ENCODE measurements at regions not wholly inside any gene's neighbourhood (a gene's known extent, or its start where the extent isn't known, plus 50 kb on each side); places are given as distances from the start of the nearest gene placed in this dataset.

- intact Hi-C loops (cut with micrococcal nuclease), result no loop called here
- DNase-seq (no peak), ATAC-seq (no peak)
Measured at GRCh38 chr3:102593812-102594602, 159.2 kb downstream of the ZPLD1 start.

DNA sequence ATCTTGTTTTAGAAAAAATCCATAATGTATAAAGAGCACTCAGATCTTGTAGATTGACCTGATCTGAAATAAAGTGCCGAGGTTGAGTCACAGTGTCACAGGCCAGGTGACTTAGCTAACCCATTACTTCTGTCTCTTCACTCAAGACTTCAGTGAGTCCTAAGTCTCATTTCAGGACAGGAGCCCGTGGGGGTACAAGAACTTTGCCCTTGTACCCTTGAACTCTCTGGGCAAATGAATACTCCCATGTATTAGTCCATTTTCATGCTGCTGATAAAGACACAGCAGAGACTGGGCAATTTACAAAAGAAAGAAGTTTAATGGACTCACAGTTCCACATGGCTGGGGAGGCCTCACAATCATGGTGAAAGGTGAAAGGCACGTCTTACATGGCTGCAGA, 160.2 kb downstream of the ZPLD1 start:
- ATAC-seq, result no peak
- no peak for DNase-seq
- intact Hi-C loops (cut with micrococcal nuclease), result no loop called here

GRCh38 chr3:102599819-102600576, 165.2 kb downstream of the ZPLD1 start:
- ATAC-seq, result peak; percentile 55
- intact Hi-C loops (cut with micrococcal nuclease), result no loop called here
- no peak for DNase-seq

DNA sequence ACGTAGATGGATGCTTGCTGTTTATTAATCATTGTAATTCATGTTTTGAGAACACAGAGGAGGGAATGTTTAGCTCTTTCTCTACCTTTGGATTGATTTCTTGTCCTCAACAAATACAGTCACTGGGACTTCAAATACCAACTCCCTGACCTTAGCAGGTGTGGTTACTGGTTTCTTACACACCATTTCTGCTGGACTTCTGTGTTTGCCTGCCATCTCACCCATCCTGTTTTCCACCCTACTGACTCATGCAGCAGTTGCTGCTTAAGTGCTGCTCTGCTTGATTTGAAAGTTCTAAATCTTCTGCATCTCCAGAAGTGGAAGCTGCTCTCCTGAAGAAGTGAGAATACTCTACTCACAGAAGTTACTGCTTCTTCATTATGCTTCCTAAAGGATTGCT, 170.3 kb downstream of the ZPLD1 start:
- intact Hi-C loops (cut with micrococcal nuclease), result no loop called here
- ATAC-seq (no peak), DNase-seq (no peak)

DNA sequence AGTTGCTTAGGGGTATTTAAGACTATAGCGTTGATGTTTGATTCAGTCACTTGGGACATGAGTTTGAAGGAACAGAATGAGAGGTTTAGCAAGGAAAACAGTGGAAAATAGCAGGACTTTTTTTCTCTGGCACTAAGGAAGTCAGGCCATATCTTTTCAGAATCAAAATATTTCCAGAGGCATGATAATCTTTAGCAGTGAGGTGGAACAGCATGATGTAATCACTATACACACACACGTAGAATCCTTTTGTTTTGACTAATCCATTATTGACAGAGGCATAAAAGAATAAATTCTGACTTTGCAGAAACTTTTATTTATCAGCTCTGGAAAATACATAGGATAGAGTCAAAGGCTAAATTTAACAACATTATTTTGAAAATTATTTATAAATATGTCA, 174.1 kb downstream of the ZPLD1 start:
- intact Hi-C loops (cut with micrococcal nuclease), result no loop called here
- ATAC-seq (no peak), DNase-seq (no peak)

DNA sequence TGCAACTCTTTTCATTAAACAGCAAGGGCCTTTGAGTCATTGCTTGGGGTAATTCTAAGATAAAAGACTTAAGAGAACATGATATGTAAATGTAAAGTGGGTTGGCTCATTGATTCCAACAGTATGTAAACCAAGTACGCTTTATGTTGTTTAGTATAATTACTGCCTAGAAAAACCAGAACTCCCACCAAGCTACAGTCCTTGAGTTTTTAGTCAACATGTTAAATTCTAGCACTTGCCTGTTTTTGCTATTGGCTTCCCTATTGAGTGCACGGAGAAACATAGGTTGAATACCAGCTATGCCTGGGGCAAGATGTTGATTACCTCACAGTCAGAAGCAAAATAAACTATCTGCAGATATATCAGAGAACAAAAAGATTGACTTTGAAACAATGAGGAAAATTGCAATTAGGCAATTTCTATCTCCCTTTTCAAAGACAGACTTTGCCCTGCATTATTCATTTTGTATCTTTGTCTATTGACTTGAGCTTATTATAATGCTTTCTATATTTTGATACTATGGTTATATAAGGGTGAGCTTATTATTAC, 179.3 kb downstream of the ZPLD1 start:
- no peak for ATAC-seq

GRCh38 chr3:102614585-102614984, 179.8 kb downstream of the ZPLD1 start:
- ATAC-seq (no peak), DNase-seq (no peak)
- intact Hi-C loops (cut with micrococcal nuclease), result no loop called here

More for the DNA sequence above, 179.3 kb downstream of the ZPLD1 start:
- intact Hi-C loops (cut with micrococcal nuclease), result no loop called here
- no peak for DNase-seq

DNA sequence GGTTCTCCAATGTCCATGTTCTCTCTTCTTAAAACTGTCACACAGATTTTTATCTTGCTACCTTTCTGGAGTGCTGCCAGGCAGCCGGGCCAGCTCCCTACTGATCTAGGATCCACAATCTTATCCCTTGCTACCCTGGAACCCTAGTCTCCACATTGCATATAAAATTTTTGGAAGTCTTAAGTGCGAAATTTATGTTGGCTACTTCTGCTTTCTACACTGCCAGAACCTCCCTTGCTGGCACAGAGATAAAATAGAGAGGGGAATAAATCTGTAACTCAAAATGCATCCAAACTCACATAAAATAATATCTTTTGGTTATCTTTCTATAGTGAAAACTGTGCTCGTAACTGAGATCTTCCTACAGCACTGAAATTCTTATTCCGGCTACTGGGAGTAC, 182.6 kb downstream of the ZPLD1 start:
- intact Hi-C loops (cut with micrococcal nuclease), result no loop called here
- DNase-seq (no peak), ATAC-seq (no peak)

GRCh38 chr3:102619361-102619760, 184.5 kb downstream of the ZPLD1 start:
- intact Hi-C loops (cut with micrococcal nuclease), result no loop called here
- ATAC-seq, result no peak
- no peak for DNase-seq

DNA sequence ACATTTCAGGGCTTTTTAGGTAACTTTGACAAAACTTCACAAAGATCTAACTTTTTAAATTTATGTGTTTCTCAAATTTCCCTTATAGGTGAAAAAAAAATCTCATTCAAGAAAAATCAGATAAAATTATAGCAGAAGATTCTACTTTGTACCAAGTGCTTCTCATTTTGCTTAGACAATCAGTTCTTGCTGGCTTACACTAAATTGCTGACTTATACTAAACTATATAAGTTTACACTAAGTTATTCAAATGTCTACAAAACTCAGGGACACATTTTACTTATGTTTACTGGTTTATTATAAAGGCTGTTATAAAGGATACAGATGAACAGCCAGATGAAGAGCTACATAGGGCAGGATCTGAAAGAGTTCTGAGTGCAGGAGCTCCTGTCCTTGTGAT, 195.1 kb downstream of the ZPLD1 start:
- no peak for DNase-seq
- no peak for ATAC-seq
- intact Hi-C loops (cut with micrococcal nuclease), result no loop called here

- ATAC-seq (no peak), DNase-seq (no peak)
- intact Hi-C loops (cut with micrococcal nuclease), result no loop called here
Measured at GRCh38 chr3:102630531-102630930, 195.7 kb downstream of the ZPLD1 start.

- no peak for DNase-seq
- intact Hi-C loops (cut with micrococcal nuclease), result no loop called here
- no peak for ATAC-seq
Measured at GRCh38 chr3:102643546-102643945, 208.7 kb downstream of the ZPLD1 start.

- intact Hi-C loops (cut with micrococcal nuclease), result no loop called here
Measured at GRCh38 chr3:102646557-102646956, 211.7 kb downstream of the ZPLD1 start.

GRCh38 chr3:102660653-102661052, 225.8 kb downstream of the ZPLD1 start:
- intact Hi-C loops (cut with micrococcal nuclease), result no loop called here
- ATAC-seq, result no peak

More at GRCh38 chr3:102646557-102646956, 211.7 kb downstream of the ZPLD1 start:
- ATAC-seq (no peak), DNase-seq (no peak)

GRCh38 chr3:102661707-102662497, 227.1 kb downstream of the ZPLD1 start:
- ATAC-seq (no peak), DNase-seq (no peak)
- intact Hi-C loops (cut with micrococcal nuclease), result no loop called here

More at GRCh38 chr3:102660653-102661052, 225.8 kb downstream of the ZPLD1 start:
- no peak for DNase-seq

DNA sequence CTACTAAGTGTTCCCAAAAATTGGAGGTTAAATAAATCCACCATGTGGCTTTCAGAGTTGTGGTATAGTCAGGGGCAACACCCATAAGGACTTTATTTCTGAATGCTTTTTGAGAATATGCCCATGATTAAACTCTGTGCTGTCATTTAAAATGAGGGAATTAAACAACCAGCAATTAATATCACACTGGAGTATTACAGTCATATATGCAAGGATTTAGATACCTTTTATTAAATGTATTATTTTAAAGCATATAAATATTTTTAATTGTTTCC, 227.6 kb downstream of the ZPLD1 start:
- DNase-seq, result no peak
- ATAC-seq, result no peak
- intact Hi-C loops (cut with micrococcal nuclease), result no loop called here

GRCh38 chr3:102664126-102664525, 229.3 kb downstream of the ZPLD1 start:
- intact Hi-C loops (cut with micrococcal nuclease), result no loop called here
- no peak for ATAC-seq
- DNase-seq, result no peak

- no peak for DNase-seq
- no peak for ATAC-seq
- intact Hi-C loops (cut with micrococcal nuclease), result no loop called here
Measured at GRCh38 chr3:102665183-102665582, 230.4 kb downstream of the ZPLD1 start.

DNA sequence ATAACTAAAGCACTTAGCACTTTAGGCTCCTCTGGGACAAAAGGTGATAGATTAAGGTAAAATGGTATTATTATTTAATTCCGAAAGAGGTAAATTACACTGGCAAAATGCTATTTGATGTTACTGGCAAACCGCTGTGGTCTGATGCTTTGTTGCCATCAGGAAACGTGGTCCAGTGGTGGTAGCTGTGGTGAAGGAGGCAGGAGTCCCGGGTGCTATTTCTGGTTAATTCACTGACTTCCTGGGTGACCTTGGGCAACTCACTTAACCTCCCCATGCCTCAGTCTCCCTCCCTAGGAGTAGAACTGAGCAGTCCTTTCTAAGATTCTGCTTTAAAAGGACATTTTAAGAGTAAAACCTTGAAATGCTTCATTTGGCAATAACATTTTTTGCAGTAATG, 233.4 kb downstream of the ZPLD1 start:
- no peak for ATAC-seq
- DNase-seq, result no peak
- intact Hi-C loops (cut with micrococcal nuclease), result no loop called here

GRCh38 chr3:102670986-102671385, 236.2 kb downstream of the ZPLD1 start:
- no peak for ATAC-seq
- intact Hi-C loops (cut with micrococcal nuclease), result no loop called here

More at GRCh38 chr3:102670986-102671385, 236.2 kb downstream of the ZPLD1 start:
- no peak for DNase-seq

All from left ventricle myocardium superior (tissue), 1 donor.